ENCODE measurements at regions not wholly inside any gene's neighbourhood (a gene's known extent, or its start where the extent isn't known, plus 50 kb on each side); places are given as distances from the start of the nearest gene placed in this dataset.

DNA sequence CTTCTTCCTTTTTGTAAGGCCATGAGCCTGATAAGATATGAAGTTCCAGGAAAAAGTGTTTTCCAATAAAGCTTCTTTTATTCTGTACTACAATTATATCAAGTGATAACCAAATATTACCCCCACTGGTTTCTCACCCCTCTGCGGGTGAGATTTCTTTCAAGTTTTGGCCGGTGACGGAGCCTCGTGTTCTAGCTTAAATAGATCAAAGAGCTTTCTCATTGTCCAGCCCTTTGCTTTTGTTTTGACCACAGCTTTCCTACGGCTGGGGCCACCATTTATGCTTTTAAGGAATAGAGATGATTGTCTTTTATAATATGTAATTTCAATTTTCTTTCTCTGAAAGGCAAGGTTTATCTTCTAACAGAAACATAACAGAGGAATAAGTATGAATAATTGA is 196.7 kb upstream of the MTPN start:
- H3K4me3 ChIP-seq (ENCODE audit: low read depth, low read length): no peak overlapping the region
- no peak for DNase-seq (ENCODE audit: low read depth)
- TF ChIP-seq, protein P1, sequence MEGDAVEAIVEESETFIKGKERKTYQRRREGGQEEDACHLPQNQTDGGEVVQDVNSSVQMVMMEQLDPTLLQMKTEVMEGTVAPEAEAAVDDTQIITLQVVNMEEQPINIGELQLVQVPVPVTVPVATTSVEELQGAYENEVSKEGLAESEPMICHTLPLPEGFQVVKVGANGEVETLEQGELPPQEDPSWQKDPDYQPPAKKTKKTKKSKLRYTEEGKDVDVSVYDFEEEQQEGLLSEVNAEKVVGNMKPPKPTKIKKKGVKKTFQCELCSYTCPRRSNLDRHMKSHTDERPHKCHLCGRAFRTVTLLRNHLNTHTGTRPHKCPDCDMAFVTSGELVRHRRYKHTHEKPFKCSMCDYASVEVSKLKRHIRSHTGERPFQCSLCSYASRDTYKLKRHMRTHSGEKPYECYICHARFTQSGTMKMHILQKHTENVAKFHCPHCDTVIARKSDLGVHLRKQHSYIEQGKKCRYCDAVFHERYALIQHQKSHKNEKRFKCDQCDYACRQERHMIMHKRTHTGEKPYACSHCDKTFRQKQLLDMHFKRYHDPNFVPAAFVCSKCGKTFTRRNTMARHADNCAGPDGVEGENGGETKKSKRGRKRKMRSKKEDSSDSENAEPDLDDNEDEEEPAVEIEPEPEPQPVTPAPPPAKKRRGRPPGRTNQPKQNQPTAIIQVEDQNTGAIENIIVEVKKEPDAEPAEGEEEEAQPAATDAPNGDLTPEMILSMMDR (IDR thresholded peaks at IDR 0.05; ENCODE audit: insufficient read depth, low read depth, low read length): no peak

- TF ChIP-seq, protein P1 (IDR thresholded peaks at IDR 0.05; ENCODE audit: insufficient read depth, low read depth, low read length): no peak
- no peak overlapping the region for H3K4me3 ChIP-seq (ENCODE audit: low read depth, low read length)
- no peak for DNase-seq (ENCODE audit: low read depth)
These were observed 194.1 kb upstream of the MTPN start for GRCh38 chr7:136171233-136171632.

DNA sequence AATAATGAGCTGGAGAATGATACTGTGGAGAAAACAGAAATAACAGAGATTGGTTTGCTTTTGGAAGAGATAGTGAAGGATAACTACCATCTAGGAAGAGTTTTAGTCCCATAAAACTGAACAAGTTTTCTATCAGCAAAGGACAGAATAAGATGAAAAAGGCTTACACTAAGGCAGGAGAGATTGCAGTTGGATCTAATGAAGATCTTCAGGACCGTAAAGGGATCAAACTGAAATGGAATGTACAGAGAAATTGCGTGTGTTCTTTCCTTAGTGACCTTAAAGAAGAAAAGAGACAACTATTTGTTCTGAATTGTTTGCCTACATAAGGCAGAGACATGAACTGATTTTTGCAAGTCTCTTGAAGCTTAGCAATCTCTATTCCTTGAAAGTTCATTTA is 191.7 kb upstream of the MTPN start:
- TF ChIP-seq, protein P1 (IDR thresholded peaks at IDR 0.05; ENCODE audit: insufficient read depth, low read depth, low read length): no peak
- no peak overlapping the region for H3K4me3 ChIP-seq (ENCODE audit: low read depth, low read length)
- no peak for DNase-seq (ENCODE audit: low read depth)

GRCh38 chr7:136167991-136168390 is 190.8 kb upstream of the MTPN start:
- TF ChIP-seq, protein P1 (IDR thresholded peaks at IDR 0.05; ENCODE audit: insufficient read depth, low read depth, low read length): no peak
- no peak for DNase-seq (ENCODE audit: low read depth)
- H3K4me3 ChIP-seq (ENCODE audit: low read depth, low read length): no peak overlapping the region

- TF ChIP-seq, protein P1 (IDR thresholded peaks at IDR 0.05; ENCODE audit: insufficient read depth, low read depth, low read length): no peak
- no peak for DNase-seq (ENCODE audit: low read depth)
- no peak overlapping the region for H3K4me3 ChIP-seq (ENCODE audit: low read depth, low read length)
These were observed 189.4 kb upstream of the MTPN start for GRCh38 chr7:136166521-136166920.

GRCh38 chr7:136163340-136163801 is 186.2 kb upstream of the MTPN start:
- TF ChIP-seq, protein P1 (IDR thresholded peaks at IDR 0.05; ENCODE audit: insufficient read depth, low read depth, low read length): no peak
- H3K4me3 ChIP-seq (ENCODE audit: low read depth, low read length): no peak overlapping the region
- no peak for DNase-seq (ENCODE audit: low read depth)

GRCh38 chr7:136150311-136150710 is 173.2 kb upstream of the MTPN start:
- TF ChIP-seq, protein P1 (IDR thresholded peaks at IDR 0.05; ENCODE audit: insufficient read depth, low read depth, low read length): no peak
- DNase-seq (ENCODE audit: low read depth): no peak
- H3K4me3 ChIP-seq (ENCODE audit: low read depth, low read length): no peak overlapping the region
